ENCODE measurements at regions not wholly inside any gene's neighbourhood (a gene's known extent, or its start where the extent isn't known, plus 50 kb on each side); places are given as distances from the start of the nearest gene placed in this dataset.
"Not testable (repeated sequence)": the region's sequence is repeated elsewhere in the genome, so short reads cannot be mapped to it uniquely, and the experiment has no call there.

GRCh38 chrX:1873671-1874070 is 258.8 kb downstream of the ASMT start:
- TF ChIP-seq CTCF (IDR thresholded peaks at IDR 0.05), result no peak
- CTCF ChIA-PET, result no interaction called here
- H3K9me3 Mint-ChIP-seq, result no peaks in the 10 kb centered on the region
- ATAC-seq (ENCODE audit: low read depth) (no peak), DNase-seq (no peak)
- H3K27me3 Mint-ChIP-seq, result no peaks in the 10 kb centered on the region
- no peak overlapping the region for H3K4me3 Mint-ChIP-seq
- POLR2A ChIA-PET, result no interaction called here
- H3K27ac Mint-ChIP-seq, result no peak overlapping the region
- H3K36me3 Mint-ChIP-seq (ENCODE audit: low read depth), result no peaks in the 10 kb centered on the region
- intact Hi-C loops (cut with micrococcal nuclease), result no loop called here
- no peaks in the 10 kb centered on the region for H3K4me1 Mint-ChIP-seq

- no peak for ATAC-seq (ENCODE audit: low read depth)
- DNase-seq, result no peak
- POLR2A ChIA-PET, result no interaction called here
- H3K4me3 Mint-ChIP-seq, result no peak overlapping the region
- no peaks in the 10 kb centered on the region for H3K27me3 Mint-ChIP-seq
- TF ChIP-seq CTCF (IDR thresholded peaks at IDR 0.05), result no peak
- H3K4me1 Mint-ChIP-seq, result no peaks in the 10 kb centered on the region
- CTCF ChIA-PET, result no interaction called here
- intact Hi-C loops (cut with micrococcal nuclease), result no loop called here
- no peak overlapping the region for H3K27ac Mint-ChIP-seq
- H3K36me3 Mint-ChIP-seq (ENCODE audit: low read depth), result no peaks in the 10 kb centered on the region
- H3K9me3 Mint-ChIP-seq, result peaks cover 3% of the 10 kb centered on the region
Observed at GRCh38 chrX:1874416-1874815, 259.6 kb downstream of the ASMT start.

GRCh38 chrX:1874899-1875298 is 260.0 kb downstream of the ASMT start:
- Mint-ChIP-seq H3K9me3 (peaks cover 3% of the 10 kb centered on the region), H3K27me3 (no peaks in the 10 kb centered on the region), H3K4me3 (no peak overlapping the region), H3K4me1 (no peaks in the 10 kb centered on the region), H3K36me3 (ENCODE audit: low read depth) (no peaks in the 10 kb centered on the region), H3K27ac (no peak overlapping the region)
- intact Hi-C loops (cut with micrococcal nuclease), result no loop called here
- DNase-seq (no peak), ATAC-seq (ENCODE audit: low read depth) (no peak)
- ChIA-PET CTCF (no interaction called here), POLR2A (no interaction called here)
- no peak for TF ChIP-seq CTCF (IDR thresholded peaks at IDR 0.05)

GRCh38 chrX:1876041-1876440 is 261.2 kb downstream of the ASMT start:
- TF ChIP-seq CTCF (IDR thresholded peaks at IDR 0.05), result no peak
- no peaks in the 10 kb centered on the region for H3K4me1 Mint-ChIP-seq
- H3K9me3 Mint-ChIP-seq, result peaks cover 8% of the 10 kb centered on the region
- ChIA-PET CTCF (no interaction called here), POLR2A (no interaction called here)
- H3K4me3 Mint-ChIP-seq, result no peak overlapping the region
- no peak overlapping the region for H3K27ac Mint-ChIP-seq
- ATAC-seq (ENCODE audit: low read depth) (no peak), DNase-seq (no peak)
- intact Hi-C loops (cut with micrococcal nuclease), result no loop called here
- H3K36me3 Mint-ChIP-seq (ENCODE audit: low read depth), result no peaks in the 10 kb centered on the region
- no peaks in the 10 kb centered on the region for H3K27me3 Mint-ChIP-seq

GRCh38 chrX:1877780-1878179 is 262.9 kb downstream of the ASMT start:
- ATAC-seq (ENCODE audit: low read depth) (no peak), DNase-seq (no peak)
- no peaks in the 10 kb centered on the region for H3K27me3 Mint-ChIP-seq
- H3K36me3 Mint-ChIP-seq (ENCODE audit: low read depth), result no peaks in the 10 kb centered on the region
- no peak overlapping the region for H3K27ac Mint-ChIP-seq
- ChIA-PET POLR2A (no interaction called here), CTCF (no interaction called here)
- intact Hi-C loops (cut with micrococcal nuclease), result no loop called here
- H3K9me3 Mint-ChIP-seq, result peaks cover 8% of the 10 kb centered on the region
- H3K4me3 Mint-ChIP-seq, result no peak overlapping the region
- no peaks in the 10 kb centered on the region for H3K4me1 Mint-ChIP-seq
- no peak for TF ChIP-seq CTCF (IDR thresholded peaks at IDR 0.05)

GRCh38 chrX:1880884-1881817 is 266.3 kb downstream of the ASMT start:
- H3K9me3 Mint-ChIP-seq; CTCF ChIA-PET; H3K27ac Mint-ChIP-seq; H3K4me1 Mint-ChIP-seq; H3K36me3 Mint-ChIP-seq (ENCODE audit: low read depth); POLR2A ChIA-PET; intact Hi-C loops (cut with micrococcal nuclease); ATAC-seq (ENCODE audit: low read depth); DNase-seq; H3K27me3 Mint-ChIP-seq; H3K4me3 Mint-ChIP-seq: not testable (repeated sequence)

Data from activated B cell treated with CpG ODN at 0.5 μM for 24 hours (primary cell).